GM18519 (cell line): ENCODE measurements at regions not wholly inside any gene's neighbourhood (a gene's known extent, or its start where the extent isn't known, plus 50 kb on each side); places are given as distances from the start of the nearest gene placed in this dataset.

Experiments
- ATAC-seq: cut with Tn5 transposase; IDR thresholded peaks from one replicate; pipeline ENCODE4 v1.9.1; 2021; ENCODE audit warnings: mild to moderate bottlenecking, moderate library complexity; ENCODE audit not compliant: unreplicated experiment, low FRiP score

GRCh38 chr4:157889788-157890187 is 283.0 kb downstream of the GASK1B start:
- ATAC-seq, result no peak

GRCh38 chr4:157888281-157888680 is 284.5 kb downstream of the GASK1B start:
- ATAC-seq, result no peak

- ATAC-seq, result no peak
These were observed 285.5 kb downstream of the GASK1B start for GRCh38 chr4:157887316-157887715.

DNA sequence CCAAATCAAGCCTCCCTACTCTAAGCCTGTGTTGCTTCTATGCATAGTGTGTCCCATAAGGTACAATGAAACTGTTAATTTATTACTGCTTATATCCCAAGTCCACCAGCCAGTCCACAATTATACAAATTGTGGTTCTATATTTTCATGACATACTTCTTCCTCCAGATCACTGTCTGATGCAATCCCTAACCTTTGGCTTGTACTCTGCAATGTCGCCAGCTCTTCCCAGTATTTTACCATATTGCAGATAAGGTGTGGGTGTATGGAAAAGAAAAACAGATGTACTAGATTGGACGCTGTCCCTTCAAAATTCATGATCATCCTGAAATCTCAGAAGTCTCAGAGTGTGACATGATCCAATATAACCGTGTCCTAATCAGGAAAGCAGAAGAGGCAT is 286.2 kb downstream of the GASK1B start:
- no peak for ATAC-seq

DNA sequence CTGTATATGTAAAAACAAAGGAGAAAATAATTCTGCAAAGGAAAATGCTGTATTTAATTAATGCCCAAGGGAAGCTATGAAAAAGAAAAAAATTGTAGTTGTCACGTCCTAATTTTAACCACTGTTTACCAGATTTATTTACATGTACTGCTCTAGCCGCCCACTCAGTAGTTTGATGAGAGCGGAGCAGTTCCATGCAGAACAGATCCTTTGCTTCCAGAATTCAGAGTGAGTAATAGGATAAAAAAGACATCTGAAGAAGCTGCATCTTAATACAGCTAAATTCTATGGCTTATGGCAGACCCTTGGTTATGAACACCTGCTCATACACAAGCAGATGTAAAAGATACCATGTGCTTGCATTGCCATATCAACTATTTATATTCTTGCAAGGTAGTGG is 287.0 kb downstream of the GASK1B start:
- ATAC-seq, result no peak

GRCh38 chr4:157882901-157883300 is 289.9 kb downstream of the GASK1B start:
- no peak for ATAC-seq

- ATAC-seq, result no peak
These were observed 292.1 kb downstream of the GASK1B start for GRCh38 chr4:157880761-157881160.

DNA sequence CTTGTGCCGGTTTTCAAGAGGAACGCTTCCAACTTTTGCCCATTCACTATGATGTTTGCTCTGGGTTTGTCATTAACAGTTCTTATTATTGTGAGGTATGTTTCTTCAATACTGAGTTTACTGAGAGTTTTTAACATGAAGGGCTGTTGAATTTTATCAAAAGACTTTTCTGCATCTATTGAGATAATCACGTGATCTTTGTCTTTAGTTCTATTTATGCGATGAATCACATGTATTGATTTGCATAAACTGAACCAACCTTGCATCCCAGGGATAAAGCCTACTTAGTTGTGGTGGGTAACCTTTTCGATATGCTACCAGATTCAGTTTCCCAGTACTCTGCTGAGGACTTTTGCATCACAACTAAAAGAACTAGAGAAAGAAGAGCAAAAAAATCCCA is 318.0 kb downstream of the GASK1B start:
- ATAC-seq, result no peak

- no peak for ATAC-seq
These were observed 332.2 kb downstream of the GASK1B start for GRCh38 chr4:157840648-157841047.

GRCh38 chr4:157840034-157840433 is 332.8 kb downstream of the GASK1B start:
- no peak for ATAC-seq

DNA sequence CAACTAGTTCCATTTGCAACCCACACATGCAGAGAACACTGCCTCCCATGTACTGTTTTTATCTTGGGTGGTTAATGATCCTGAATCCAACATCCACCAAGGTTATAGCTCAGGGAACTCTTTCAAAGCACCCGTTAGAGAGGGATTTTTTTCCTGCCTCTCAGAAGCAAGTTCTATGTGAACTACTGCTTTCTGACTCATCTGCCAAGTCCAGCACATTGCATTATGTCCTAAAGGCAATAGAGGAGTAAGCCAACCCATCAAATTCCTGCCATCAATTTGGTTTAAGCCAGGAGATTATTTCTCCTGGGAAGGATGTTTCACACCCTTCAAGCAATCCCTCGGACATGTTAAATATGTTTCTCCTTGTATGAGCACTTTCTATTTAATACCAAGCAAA is 334.5 kb downstream of the GASK1B start:
- no peak for ATAC-seq

- ATAC-seq, result no peak
These were observed 335.6 kb downstream of the GASK1B start for GRCh38 chr4:157837071-157837703.

GRCh38 chr4:157832596-157832995 is 340.2 kb downstream of the GASK1B start:
- ATAC-seq, result no peak

DNA sequence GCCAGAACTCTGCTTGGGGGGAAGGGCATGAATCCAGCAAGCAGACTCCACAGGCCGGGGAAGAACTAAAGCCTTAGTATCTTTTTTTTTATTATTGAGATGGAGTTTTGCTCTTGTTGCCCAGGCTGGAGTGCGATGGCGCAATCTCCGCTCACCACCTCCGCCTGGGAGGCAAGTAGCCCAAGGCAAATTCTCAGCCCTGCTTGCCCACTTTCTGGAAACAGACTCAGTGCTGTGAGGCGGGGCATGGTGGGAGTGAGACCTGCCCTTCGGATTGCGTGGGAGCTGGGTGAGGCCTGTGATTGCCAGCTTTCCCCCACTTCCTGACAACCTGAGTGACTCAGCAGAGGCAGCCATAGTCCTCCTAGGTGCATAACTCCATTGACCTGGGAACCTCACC is 348.8 kb downstream of the GASK1B start:
- ATAC-seq, result no peak

DNA sequence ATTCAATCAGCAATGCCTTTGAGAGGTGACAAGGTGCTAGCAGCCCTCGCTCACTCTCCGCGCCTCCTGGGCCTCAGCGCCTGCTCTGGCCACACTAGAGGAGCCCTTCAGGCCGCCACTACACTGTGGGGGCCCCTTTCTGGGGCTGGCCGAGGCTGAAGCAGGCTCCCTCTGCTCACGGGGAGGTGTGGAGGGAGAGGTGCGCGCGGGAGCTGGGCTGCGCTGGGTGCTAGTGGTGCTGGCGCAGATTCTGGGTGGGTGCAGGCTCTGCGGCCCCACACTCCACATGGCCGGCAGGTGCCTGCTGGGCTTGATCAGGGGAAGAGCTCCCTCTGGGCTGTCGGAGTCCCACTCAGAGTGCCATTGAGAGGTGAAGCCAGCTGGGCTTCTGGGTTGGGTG is 351.0 kb downstream of the GASK1B start:
- no peak for ATAC-seq

GRCh38 chr4:157819693-157820464 is 352.9 kb downstream of the GASK1B start:
- ATAC-seq, result no peak

GRCh38 chr4:157818946-157819692 is 353.7 kb downstream of the GASK1B start:
- no peak for ATAC-seq

DNA sequence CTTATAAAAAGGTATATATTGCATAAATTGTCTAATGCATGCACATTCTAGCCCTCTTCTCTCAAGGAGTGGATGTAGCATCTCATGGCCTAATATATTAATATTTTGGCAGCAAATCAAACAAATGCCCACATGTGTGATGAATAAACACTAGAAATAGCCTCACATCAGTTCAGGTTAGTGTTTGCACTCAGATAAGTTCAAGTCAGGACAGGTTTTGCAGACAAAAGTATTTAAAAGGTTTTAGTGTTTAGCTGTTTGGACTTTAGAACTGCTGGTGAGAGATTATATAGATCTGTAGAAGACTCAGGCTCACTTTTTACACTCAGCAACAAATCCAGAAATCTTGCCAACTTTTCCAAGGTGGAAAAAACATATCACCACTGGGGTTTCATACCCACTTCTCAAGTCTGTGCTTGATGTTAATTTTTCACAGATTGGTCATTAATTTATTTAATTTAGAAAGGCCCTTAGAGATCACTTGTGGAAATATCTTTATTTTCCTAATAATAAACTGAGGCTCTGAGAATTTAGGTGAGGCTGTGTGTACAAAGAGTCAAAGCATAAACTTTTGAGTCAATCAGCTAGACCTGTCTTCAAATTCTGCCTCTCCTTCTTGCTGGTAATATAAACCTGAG is 362.6 kb downstream of the GASK1B start:
- no peak for ATAC-seq

- no peak for ATAC-seq
These were observed 363.9 kb downstream of the GASK1B start for GRCh38 chr4:157808796-157809383.

- no peak for ATAC-seq
These were observed 366.6 kb downstream of the GASK1B start for GRCh38 chr4:157806184-157806583.

- no peak for ATAC-seq
These were observed 367.8 kb downstream of the GASK1B start for GRCh38 chr4:157804986-157805385.
